ENCODE measurements at regions not wholly inside any gene's neighbourhood (a gene's known extent, or its start where the extent isn't known, plus 50 kb on each side); places are given as distances from the start of the nearest gene placed in this dataset.

DNA sequence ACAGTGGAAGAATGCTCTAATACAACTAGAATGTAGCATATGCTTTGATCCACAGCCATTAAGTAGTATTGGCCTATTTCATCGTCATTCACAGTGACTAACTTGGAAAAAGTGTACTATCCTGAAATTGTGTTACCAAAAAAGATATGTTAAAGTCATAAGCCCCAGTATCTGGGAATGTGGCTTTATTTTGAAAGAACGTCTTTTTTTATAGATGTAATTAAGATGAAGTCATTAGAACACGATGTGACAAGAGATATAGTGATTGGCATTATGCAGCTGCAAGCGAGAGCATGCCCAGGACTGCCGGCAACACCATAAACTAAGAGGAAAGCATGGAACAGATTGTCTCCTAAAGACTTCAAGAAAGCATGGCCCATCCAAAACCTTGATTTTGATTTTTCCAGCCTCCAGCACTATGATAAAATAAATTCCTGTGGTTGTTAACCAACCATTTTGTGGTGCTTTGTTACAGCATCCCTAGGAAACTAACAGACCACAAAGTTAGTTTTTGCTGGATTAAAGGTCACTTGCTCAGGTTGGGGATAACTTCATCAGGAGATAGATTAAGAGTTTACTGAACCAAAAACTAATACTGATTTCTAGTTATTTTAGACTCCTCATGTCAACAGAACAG, 870.6 kb upstream of the LRRC4C start:
- Histone ChIP-seq H3K4me1 (ENCODE audit: control insufficient read depth in 2 of 2, insufficient read depth in 2 of 2, low read length in 2 of 2) (no peaks in the 10 kb centered on the region), H3K27me3 (ENCODE audit: control insufficient read depth in 2 of 2, insufficient read depth in 2 of 2, low read length in 2 of 2) (no peaks in the 10 kb centered on the region), H3K9me3 (ENCODE audit: control insufficient read depth in 2 of 2, low read length in 2 of 2) (no peaks in the 10 kb centered on the region), H3K27ac (ENCODE audit: low read depth in 2 of 2, low read length in 2 of 2) (no peak overlapping the region), H3K9ac (ENCODE audit: low read depth in 1 of 2, low read length in 2 of 2) (no peak overlapping the region), H3K4me3 (ENCODE audit: low read length in 2 of 2) (no peak overlapping the region), H3K36me3 (ENCODE audit: control insufficient read depth in 2 of 2, insufficient read depth in 2 of 2, low read length in 2 of 2) (no peaks in the 10 kb centered on the region)

- Histone ChIP-seq H3K27me3 (ENCODE audit: control insufficient read depth in 2 of 2, insufficient read depth in 2 of 2, low read length in 2 of 2) (no peaks in the 10 kb centered on the region), H3K27ac (ENCODE audit: low read depth in 2 of 2, low read length in 2 of 2) (no peak overlapping the region), H3K36me3 (ENCODE audit: control insufficient read depth in 2 of 2, insufficient read depth in 2 of 2, low read length in 2 of 2) (no peaks in the 10 kb centered on the region), H3K9me3 (ENCODE audit: control insufficient read depth in 2 of 2, low read length in 2 of 2) (no peaks in the 10 kb centered on the region), H3K4me3 (ENCODE audit: low read length in 2 of 2) (no peak overlapping the region), H3K4me1 (ENCODE audit: control insufficient read depth in 2 of 2, insufficient read depth in 2 of 2, low read length in 2 of 2) (no peaks in the 10 kb centered on the region), H3K9ac (ENCODE audit: low read depth in 1 of 2, low read length in 2 of 2) (no peak overlapping the region)
Observed at GRCh38 chr11:42337786-42338455, 878.5 kb upstream of the LRRC4C start.

DNA sequence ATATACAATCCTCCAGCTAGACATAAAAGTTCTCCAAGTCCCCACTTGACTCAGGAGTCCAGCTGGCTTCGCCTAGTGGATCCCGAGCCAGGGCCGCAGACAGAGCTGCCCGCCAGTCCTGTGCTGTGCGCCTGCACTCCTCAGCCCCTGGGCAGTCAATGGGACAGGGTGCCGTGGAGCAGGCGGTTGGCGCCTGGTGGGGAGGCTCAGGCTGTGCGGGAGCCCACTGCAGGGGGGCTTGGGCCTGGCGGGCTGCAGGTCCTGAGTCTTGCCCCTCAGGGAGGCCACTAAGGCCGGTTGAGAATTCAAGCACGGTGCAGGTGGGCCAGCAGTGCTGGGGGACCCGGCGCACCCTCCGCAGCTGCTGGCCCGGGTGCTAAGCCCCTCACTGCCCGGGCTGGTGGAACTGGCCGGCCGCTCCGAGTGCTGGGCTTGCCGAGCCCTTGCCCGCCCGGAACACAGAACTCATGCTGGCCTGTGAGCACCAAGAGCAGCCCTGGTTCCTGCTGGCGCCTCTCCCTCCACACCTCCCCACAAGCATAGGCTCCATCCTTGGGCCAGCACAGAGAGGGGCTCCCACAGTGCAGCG, 884.8 kb upstream of the LRRC4C start:
- H3K36me3 ChIP-seq (ENCODE audit: control insufficient read depth in 2 of 2, insufficient read depth in 2 of 2, low read length in 2 of 2): no peaks in the 10 kb centered on the region
- H3K9me3 ChIP-seq (ENCODE audit: control insufficient read depth in 2 of 2, low read length in 2 of 2): no peaks in the 10 kb centered on the region
- no peak overlapping the region for H3K27ac ChIP-seq (ENCODE audit: low read depth in 2 of 2, low read length in 2 of 2)
- H3K4me1 ChIP-seq (ENCODE audit: control insufficient read depth in 2 of 2, insufficient read depth in 2 of 2, low read length in 2 of 2): no peaks in the 10 kb centered on the region
- H3K27me3 ChIP-seq (ENCODE audit: control insufficient read depth in 2 of 2, insufficient read depth in 2 of 2, low read length in 2 of 2): no peaks in the 10 kb centered on the region
- H3K9ac ChIP-seq (ENCODE audit: low read depth in 1 of 2, low read length in 2 of 2): no peak overlapping the region
- H3K4me3 ChIP-seq (ENCODE audit: low read length in 2 of 2): no peak overlapping the region

DNA sequence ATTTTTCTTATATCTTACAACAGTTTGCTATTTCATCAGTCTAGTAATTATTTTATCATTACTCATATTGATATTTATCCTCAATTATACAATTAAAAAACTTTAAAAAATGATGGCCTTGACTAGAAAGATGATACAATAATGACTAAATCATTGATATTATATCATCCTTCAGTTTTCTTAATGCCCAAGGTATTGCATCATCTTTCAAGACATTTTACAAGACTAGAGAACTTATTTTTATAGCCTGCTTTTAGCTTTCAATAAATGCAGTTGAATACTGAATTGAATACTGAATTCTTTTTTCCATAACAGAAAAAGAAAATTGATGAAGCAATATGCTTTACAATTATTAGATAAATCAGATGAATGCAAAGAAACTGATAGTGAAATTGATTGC, 886.5 kb upstream of the LRRC4C start:
- H3K27me3 ChIP-seq (ENCODE audit: control insufficient read depth in 2 of 2, insufficient read depth in 2 of 2, low read length in 2 of 2): no peaks in the 10 kb centered on the region
- H3K9ac ChIP-seq (ENCODE audit: low read depth in 1 of 2, low read length in 2 of 2): no peak overlapping the region
- H3K4me1 ChIP-seq (ENCODE audit: control insufficient read depth in 2 of 2, insufficient read depth in 2 of 2, low read length in 2 of 2): no peaks in the 10 kb centered on the region
- H3K27ac ChIP-seq (ENCODE audit: low read depth in 2 of 2, low read length in 2 of 2): no peak overlapping the region
- no peaks in the 10 kb centered on the region for H3K9me3 ChIP-seq (ENCODE audit: control insufficient read depth in 2 of 2, low read length in 2 of 2)
- no peak overlapping the region for H3K4me3 ChIP-seq (ENCODE audit: low read length in 2 of 2)
- no peaks in the 10 kb centered on the region for H3K36me3 ChIP-seq (ENCODE audit: control insufficient read depth in 2 of 2, insufficient read depth in 2 of 2, low read length in 2 of 2)

DNA sequence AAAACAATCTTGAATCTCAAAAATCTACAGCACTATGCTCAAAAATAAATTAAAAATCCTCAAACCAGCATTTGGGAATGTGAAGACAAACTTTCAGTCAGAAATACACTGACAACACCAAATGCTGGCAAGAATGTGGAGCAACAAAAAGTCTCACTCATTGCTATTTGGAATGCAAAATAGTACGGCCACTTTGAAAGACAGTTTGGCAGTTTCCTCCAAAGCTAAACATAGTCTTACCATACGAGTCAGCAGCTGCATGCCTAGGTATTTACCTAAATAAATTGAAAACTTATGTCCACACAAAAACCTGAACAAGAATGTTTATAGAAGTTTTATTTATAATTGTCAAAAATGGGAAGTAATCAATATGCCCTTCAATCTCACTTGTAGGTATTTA, 904.2 kb upstream of the LRRC4C start:
- H3K27me3 ChIP-seq (ENCODE audit: control insufficient read depth in 2 of 2, insufficient read depth in 2 of 2, low read length in 2 of 2): no peaks in the 10 kb centered on the region
- no peaks in the 10 kb centered on the region for H3K9me3 ChIP-seq (ENCODE audit: control insufficient read depth in 2 of 2, low read length in 2 of 2)
- no peaks in the 10 kb centered on the region for H3K36me3 ChIP-seq (ENCODE audit: control insufficient read depth in 2 of 2, insufficient read depth in 2 of 2, low read length in 2 of 2)
- no peaks in the 10 kb centered on the region for H3K4me1 ChIP-seq (ENCODE audit: control insufficient read depth in 2 of 2, insufficient read depth in 2 of 2, low read length in 2 of 2)
- no peak overlapping the region for H3K27ac ChIP-seq (ENCODE audit: low read depth in 2 of 2, low read length in 2 of 2)
- H3K9ac ChIP-seq (ENCODE audit: low read depth in 1 of 2, low read length in 2 of 2): no peak overlapping the region
- no peak overlapping the region for H3K4me3 ChIP-seq (ENCODE audit: low read length in 2 of 2)

- Histone ChIP-seq H3K4me1 (ENCODE audit: control insufficient read depth in 2 of 2, insufficient read depth in 2 of 2, low read length in 2 of 2) (no peaks in the 10 kb centered on the region), H3K4me3 (ENCODE audit: low read length in 2 of 2) (no peak overlapping the region), H3K27me3 (ENCODE audit: control insufficient read depth in 2 of 2, insufficient read depth in 2 of 2, low read length in 2 of 2) (no peaks in the 10 kb centered on the region), H3K36me3 (ENCODE audit: control insufficient read depth in 2 of 2, insufficient read depth in 2 of 2, low read length in 2 of 2) (no peaks in the 10 kb centered on the region), H3K9me3 (ENCODE audit: control insufficient read depth in 2 of 2, low read length in 2 of 2) (no peaks in the 10 kb centered on the region), H3K27ac (ENCODE audit: low read depth in 2 of 2, low read length in 2 of 2) (no peak overlapping the region), H3K9ac (ENCODE audit: low read depth in 1 of 2, low read length in 2 of 2) (no peak overlapping the region)
Observed at GRCh38 chr11:42390116-42390515, 921.7 kb upstream of the API5 start.

DNA sequence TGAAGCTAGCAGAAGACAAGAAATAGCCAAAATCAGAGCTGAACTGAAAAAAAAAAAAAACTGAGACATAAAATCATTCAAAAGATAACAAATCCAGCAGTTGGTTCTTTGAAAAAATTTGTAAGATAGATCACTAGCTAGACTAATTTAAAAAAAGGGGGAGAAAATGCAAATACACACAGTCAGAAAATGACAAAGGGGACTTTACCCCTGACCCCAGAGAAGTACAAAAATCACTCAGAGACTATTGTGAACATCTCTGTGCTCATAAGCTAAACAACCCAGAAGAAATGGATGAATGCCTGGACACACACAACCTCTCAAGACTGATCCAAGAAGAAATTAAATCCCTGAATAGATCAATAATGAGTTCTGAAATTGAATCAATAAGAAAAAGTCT, 914.3 kb upstream of the API5 start:
- Histone ChIP-seq H3K9ac (ENCODE audit: low read depth in 1 of 2, low read length in 2 of 2) (no peak overlapping the region), H3K36me3 (ENCODE audit: control insufficient read depth in 2 of 2, insufficient read depth in 2 of 2, low read length in 2 of 2) (no peaks in the 10 kb centered on the region), H3K27ac (ENCODE audit: low read depth in 2 of 2, low read length in 2 of 2) (no peak overlapping the region), H3K27me3 (ENCODE audit: control insufficient read depth in 2 of 2, insufficient read depth in 2 of 2, low read length in 2 of 2) (no peaks in the 10 kb centered on the region), H3K4me1 (ENCODE audit: control insufficient read depth in 2 of 2, insufficient read depth in 2 of 2, low read length in 2 of 2) (no peaks in the 10 kb centered on the region), H3K4me3 (ENCODE audit: low read length in 2 of 2) (no peak overlapping the region), H3K9me3 (ENCODE audit: control insufficient read depth in 2 of 2, low read length in 2 of 2) (no peaks in the 10 kb centered on the region)

- no peak overlapping the region for H3K4me3 ChIP-seq (ENCODE audit: low read length in 2 of 2)
- H3K4me1 ChIP-seq (ENCODE audit: control insufficient read depth in 2 of 2, insufficient read depth in 2 of 2, low read length in 2 of 2): no peaks in the 10 kb centered on the region
- H3K27ac ChIP-seq (ENCODE audit: low read depth in 2 of 2, low read length in 2 of 2): no peak overlapping the region
- no peaks in the 10 kb centered on the region for H3K9me3 ChIP-seq (ENCODE audit: control insufficient read depth in 2 of 2, low read length in 2 of 2)
- no peaks in the 10 kb centered on the region for H3K36me3 ChIP-seq (ENCODE audit: control insufficient read depth in 2 of 2, insufficient read depth in 2 of 2, low read length in 2 of 2)
- H3K9ac ChIP-seq (ENCODE audit: low read depth in 1 of 2, low read length in 2 of 2): no peak overlapping the region
- no peaks in the 10 kb centered on the region for H3K27me3 ChIP-seq (ENCODE audit: control insufficient read depth in 2 of 2, insufficient read depth in 2 of 2, low read length in 2 of 2)
Observed at GRCh38 chr11:42407341-42407740, 904.5 kb upstream of the API5 start.

GRCh38 chr11:42410251-42410955, 901.4 kb upstream of the API5 start:
- Histone ChIP-seq H3K4me3 (ENCODE audit: low read length in 2 of 2) (no peak overlapping the region), H3K36me3 (ENCODE audit: control insufficient read depth in 2 of 2, insufficient read depth in 2 of 2, low read length in 2 of 2) (no peaks in the 10 kb centered on the region), H3K27me3 (ENCODE audit: control insufficient read depth in 2 of 2, insufficient read depth in 2 of 2, low read length in 2 of 2) (no peaks in the 10 kb centered on the region), H3K9ac (ENCODE audit: low read depth in 1 of 2, low read length in 2 of 2) (no peak overlapping the region), H3K27ac (ENCODE audit: low read depth in 2 of 2, low read length in 2 of 2) (no peak overlapping the region), H3K4me1 (ENCODE audit: control insufficient read depth in 2 of 2, insufficient read depth in 2 of 2, low read length in 2 of 2) (no peaks in the 10 kb centered on the region), H3K9me3 (ENCODE audit: control insufficient read depth in 2 of 2, low read length in 2 of 2) (no peaks in the 10 kb centered on the region)

DNA sequence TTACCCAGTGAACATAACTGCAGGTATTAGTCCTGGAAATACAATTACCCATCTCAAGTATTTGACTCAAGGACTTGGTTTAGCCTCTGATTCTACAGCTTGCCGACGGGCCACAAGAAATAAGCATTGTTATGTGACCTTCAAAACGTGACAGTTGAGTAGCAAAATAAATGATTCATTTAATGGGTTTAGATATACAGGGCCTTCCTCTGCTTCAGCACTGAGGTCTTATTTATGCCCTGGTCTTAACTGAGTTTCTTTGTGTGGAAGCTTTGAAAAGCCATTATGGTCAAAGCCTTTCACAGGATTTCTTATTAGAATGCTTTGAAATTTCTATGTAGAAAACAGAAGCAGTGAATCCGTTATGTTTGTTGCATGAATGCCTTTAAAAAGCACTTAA, 899.2 kb upstream of the API5 start:
- Histone ChIP-seq H3K27ac (ENCODE audit: low read depth in 2 of 2, low read length in 2 of 2) (no peak overlapping the region), H3K9ac (ENCODE audit: low read depth in 1 of 2, low read length in 2 of 2) (no peak overlapping the region), H3K4me3 (ENCODE audit: low read length in 2 of 2) (no peak overlapping the region), H3K36me3 (ENCODE audit: control insufficient read depth in 2 of 2, insufficient read depth in 2 of 2, low read length in 2 of 2) (no peaks in the 10 kb centered on the region), H3K27me3 (ENCODE audit: control insufficient read depth in 2 of 2, insufficient read depth in 2 of 2, low read length in 2 of 2) (no peaks in the 10 kb centered on the region), H3K9me3 (ENCODE audit: control insufficient read depth in 2 of 2, low read length in 2 of 2) (no peaks in the 10 kb centered on the region), H3K4me1 (ENCODE audit: control insufficient read depth in 2 of 2, insufficient read depth in 2 of 2, low read length in 2 of 2) (no peaks in the 10 kb centered on the region)

All from mucosa of rectum (tissue), 2 donors.